SK-N-SH (cell line): ENCODE measurements at regions not wholly inside any gene's neighbourhood (a gene's known extent, or its start where the extent isn't known, plus 50 kb on each side); places are given as distances from the start of the nearest gene placed in this dataset.

Source experiments
- CTCF ChIA-PET: fragments of 300-600, 350-600 bp; formaldehyde crosslinking; extraction: SDS; loops from one replicate; lab custom pipeline; 2021; lab: Yijun Ruan, JAX
- POLR2A ChIA-PET: fragments of 350-600 bp; sonication (Branson Sonifier 250); formaldehyde crosslinking; extraction: SDS; loops from one replicate; lab custom pipeline; 2020; ENCODE audit warnings: antibody characterized with exemption, inconsistent platforms; lab: Yijun Ruan, JAX
- DNase-seq: peaks from one replicate; pipeline ENCODE4 v3.0.0; 2012
- H2AFZ ChIP-seq: fragments of 200-600 bp; sonication (generic); 2 replicates; pipeline ENCODE4 v1.8.1; 2016; ENCODE audit warnings: antibody characterized with exemption, mild to moderate bottlenecking, low read depth
- H3F3A ChIP-seq: fragments of 200-600 bp; sonication (generic); replicated peaks from 2 replicates; pipeline ENCODE3; 2016; ENCODE audit warnings: antibody characterized with exemption, mild to moderate bottlenecking; ENCODE audit not compliant: insufficient read depth
- H3K27ac ChIP-seq, 2 experiments: fragments of 200-500 bp in 1 of 2; fragments of 200-600 bp in 1 of 2; sonication (Bioruptor generic) in 1 of 2; sonication (generic), shearing (Covaris generic) in 1 of 2; 2 replicates each; pipeline versions ENCODE4 v1.5.1 to v1.6.1; 2014 to 2016; ENCODE audit warnings: low read depth in 2 of 2, inconsistent platforms in 1 of 2, low read length in 1 of 2, mild to moderate bottlenecking in 1 of 2, mixed read lengths in 1 of 2
- H3K27me3 ChIP-seq: fragments of 200-600 bp; sonication (generic), shearing (Covaris generic); 2 replicates; pipeline ENCODE4 v1.6.1; 2016; ENCODE audit warnings: mixed run types; ENCODE audit not compliant: insufficient read depth
- H3K36me3 ChIP-seq, 2 experiments: fragments of 200-500 bp in 1 of 2; fragments of 200-600 bp in 1 of 2; sonication (Bioruptor generic) in 1 of 2; sonication (generic) in 1 of 2; replicated peaks in 1 of 2; 2 replicates each; pipeline versions ENCODE3 to v1.5.1; 2014 to 2016; ENCODE audit warnings: low read length in 1 of 2, mild to moderate bottlenecking in 1 of 2; ENCODE audit not compliant: insufficient read depth in 2 of 2, control insufficient read depth in 1 of 2
- H3K4me1 ChIP-seq, 2 experiments: fragments of 200-500 bp in 1 of 2; fragments of 200-600 bp in 1 of 2; sonication (Bioruptor generic) in 1 of 2; sonication (generic), shearing (Covaris generic) in 1 of 2; 2 replicates each; pipeline versions ENCODE4 v1.5.1 to v1.6.1; 2014 to 2016; ENCODE audit warnings: low read depth in 1 of 2, low read length in 1 of 2, mixed run types in 1 of 2; ENCODE audit not compliant: insufficient read depth in 2 of 2, control insufficient read depth in 1 of 2
- H3K4me2 ChIP-seq: fragments of 200-600 bp; sonication (generic), shearing (Covaris generic); 2 replicates; pipeline ENCODE4 v1.6.1; 2017; ENCODE audit warnings: mixed run types
- H3K4me3 ChIP-seq, 2 experiments: fragments of 200-500 bp in 1 of 2; fragments of 200-600 bp in 1 of 2; sonication (Bioruptor generic) in 1 of 2; sonication (generic), shearing (Covaris generic) in 1 of 2; 2 replicates each; pipeline versions ENCODE4 v1.5.1 to v1.8.1; 2014 to 2016; ENCODE audit warnings: low read depth in 2 of 2, inconsistent platforms in 1 of 2, low read length in 1 of 2, mild to moderate bottlenecking in 1 of 2, mixed read lengths in 1 of 2, moderate library complexity in 1 of 2
- H3K79me2 ChIP-seq: fragments of 200-600 bp; sonication (generic); 2 replicates; pipeline ENCODE4 v1.8.1; 2017; ENCODE audit warnings: mild to moderate bottlenecking; ENCODE audit not compliant: insufficient read depth
- H3K9ac ChIP-seq: fragments of 200-600 bp; sonication (generic); 2 replicates; pipeline ENCODE4 v1.6.1; 2017; ENCODE audit warnings: mixed run types
- H3K9me2 ChIP-seq: fragments of 200-600 bp; sonication (generic); 2 replicates; pipeline ENCODE4 v1.6.1; 2017; ENCODE audit warnings: mixed run types
- H3K9me3 ChIP-seq: fragments of 200-600 bp; sonication (generic); 2 replicates; pipeline ENCODE4 v1.6.1; 2017; ENCODE audit warnings: mixed run types, mild to moderate bottlenecking, moderate library complexity
- H4K20me1 ChIP-seq: fragments of 200-600 bp; sonication (generic); 2 replicates; pipeline ENCODE4 v1.6.1; 2017; ENCODE audit warnings: mild to moderate bottlenecking, mixed run types; ENCODE audit not compliant: insufficient read depth
- CHD2 ChIP-seq: fragments of 150-350 bp; IDR thresholded peaks from 2 replicates; pipeline ENCODE4 v1.6.1; 2018; ENCODE audit warnings: low read length; ENCODE audit not compliant: partially characterized antibody
- FOSL2 ChIP-seq: IDR thresholded peaks from 2 replicates; pipeline ENCODE4 v1.4.0; 2012; ENCODE audit warnings: low read depth, mild to moderate bottlenecking, moderate library complexity, borderline replicate concordance
- NRF1 ChIP-seq: IDR thresholded peaks from 2 replicates; pipeline ENCODE4 v1.6.1; 2012; ENCODE audit warnings: low read depth, mild to moderate bottlenecking, low read length
- POLR2AphosphoS5 ChIP-seq: IDR thresholded peaks from 2 replicates; pipeline ENCODE4 v1.6.1; 2012; ENCODE audit warnings: low read depth, low read length
- RAD21 ChIP-seq: IDR thresholded peaks from 2 replicates; pipeline ENCODE4 v1.6.1; 2012; ENCODE audit warnings: mild to moderate bottlenecking, low read length
- RXRA ChIP-seq: IDR thresholded peaks from 2 replicates; pipeline ENCODE4 v1.4.0; 2012; ENCODE audit warnings: low read depth, mild to moderate bottlenecking, borderline replicate concordance
- SMC3 ChIP-seq: IDR thresholded peaks from 2 replicates; pipeline ENCODE4 v1.6.1; 2012; ENCODE audit warnings: low read depth, low read length, improper control_type of control experiment
- TAF1 ChIP-seq: IDR thresholded peaks from 2 replicates; pipeline ENCODE4 v1.6.1; 2012; ENCODE audit warnings: low read depth, mild to moderate bottlenecking, low read length, moderate library complexity, borderline replicate concordance
- YY1 ChIP-seq: IDR thresholded peaks from 2 replicates; pipeline ENCODE4 v1.4.0; 2012; ENCODE audit warnings: low read depth, mild to moderate bottlenecking
- WGBS: methylation state at CpG from one replicate; pipeline ENCODE4 v1.1.6; 2017; ENCODE audit warnings: low lambda C conversion rate; 5-methylcytosine and 5-hydroxymethylcytosine counted together
- TF ChIP-seq, protein P1 (sequence below): IDR thresholded peaks from 2 replicates; pipeline ENCODE4; 2012
- TF ChIP-seq, protein P2 (sequence below): fragments of 200-600 bp; sonication (generic); IDR thresholded peaks from 2 replicates; pipeline ENCODE4 v1.6.1; 2017; ENCODE audit warnings: antibody characterized with exemption, mild to moderate bottlenecking, moderate library complexity
- TF ChIP-seq, protein P3 (sequence below): fragments of 150-350 bp; IDR thresholded peaks from 2 replicates; pipeline ENCODE4 v1.6.1; 2017; ENCODE audit warnings: antibody characterized with exemption, low read length, low read depth, borderline replicate concordance
- TF ChIP-seq, protein P4 (sequence below): IDR thresholded peaks from 2 replicates; pipeline ENCODE4 v1.6.1; 2012; ENCODE audit warnings: mild to moderate bottlenecking, low read depth, low read length, moderate library complexity
- TF ChIP-seq, protein P5 (sequence below): fragments of 150-350 bp; IDR thresholded peaks from 2 replicates; pipeline ENCODE4 v1.6.1; 2016; ENCODE audit warnings: mild to moderate bottlenecking, low read depth, low read length
- TF ChIP-seq, protein P6 (sequence below): IDR thresholded peaks from 2 replicates; pipeline ENCODE4 v1.4.0; 2012; ENCODE audit warnings: low read depth

DNA sequence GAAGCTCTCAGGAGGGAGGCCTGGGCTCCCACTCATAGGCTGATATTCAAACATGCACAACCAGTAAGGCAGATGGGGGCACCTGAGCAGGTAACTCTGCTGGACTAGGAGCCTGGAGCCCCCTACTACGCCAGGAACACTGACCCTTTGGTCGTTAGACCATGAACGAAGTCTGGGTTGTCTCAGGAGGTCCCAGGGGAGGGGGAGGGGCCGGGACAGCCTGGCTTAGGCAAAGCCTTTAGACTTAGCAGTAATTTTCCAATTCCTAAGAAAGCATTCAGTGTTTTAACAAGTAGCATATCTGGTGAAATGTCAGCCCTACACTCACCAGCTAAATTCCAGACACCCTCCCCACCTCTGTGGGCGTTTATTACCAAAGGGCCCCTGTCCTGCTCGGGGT lies 67.4 kb upstream of the ST8SIA2 start (continued):
- TF ChIP-seq, protein P1, sequence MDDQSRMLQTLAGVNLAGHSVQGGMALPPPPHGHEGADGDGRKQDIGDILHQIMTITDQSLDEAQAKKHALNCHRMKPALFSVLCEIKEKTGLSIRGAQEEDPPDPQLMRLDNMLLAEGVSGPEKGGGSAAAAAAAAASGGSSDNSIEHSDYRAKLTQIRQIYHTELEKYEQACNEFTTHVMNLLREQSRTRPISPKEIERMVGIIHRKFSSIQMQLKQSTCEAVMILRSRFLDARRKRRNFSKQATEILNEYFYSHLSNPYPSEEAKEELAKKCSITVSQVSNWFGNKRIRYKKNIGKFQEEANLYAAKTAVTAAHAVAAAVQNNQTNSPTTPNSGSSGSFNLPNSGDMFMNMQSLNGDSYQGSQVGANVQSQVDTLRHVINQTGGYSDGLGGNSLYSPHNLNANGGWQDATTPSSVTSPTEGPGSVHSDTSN = no peak
- TF ChIP-seq RAD21 = no peak
- TF ChIP-seq, all 33 proteins: peak for 0

DNA sequence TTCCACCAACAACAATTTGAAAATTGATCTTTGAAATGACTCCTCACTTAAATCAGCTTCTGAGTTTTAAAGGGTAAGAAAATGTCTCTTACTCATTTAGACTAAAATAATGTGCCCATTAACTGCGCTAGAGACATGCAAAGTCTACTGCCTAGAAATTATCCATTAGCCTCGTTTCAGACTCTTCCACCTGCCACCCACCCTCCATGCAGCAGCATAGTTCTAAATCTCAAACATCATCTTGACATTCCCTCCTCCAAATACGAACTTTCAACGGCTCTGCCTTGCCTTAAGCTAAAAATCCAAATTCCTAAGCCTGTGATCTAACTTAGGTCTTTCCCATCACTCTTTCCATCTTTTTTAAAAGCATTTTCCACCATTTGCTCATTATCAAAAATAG lies 66.6 kb upstream of the ST8SIA2 start:
- no peaks in the 10 kb centered on the region for H3K27me3 ChIP-seq
- 24% methylated on average over 4 of the region's 4 CpGs for WGBS
- no peak for TF ChIP-seq SMC3
- TF ChIP-seq CHD2 = no peak
- TF ChIP-seq NRF1 = no peak
- no peaks in the 10 kb centered on the region for H4K20me1 ChIP-seq
- ChIA-PET POLR2A (no interaction called here), CTCF (interaction anchor here (1.3 kb wide), 1 partner anchor 8 kb away, joined by 6 read pairs; no protein-coding TSS in a partner anchor)
- H3K4me2 ChIP-seq = no peak overlapping the region
- H2AFZ ChIP-seq = no peak overlapping the region
- no peak overlapping the region for H3K4me3 ChIP-seq
- H3K9me2 ChIP-seq = no peaks in the 10 kb centered on the region
- no peak overlapping the region for H3K9ac ChIP-seq
- no peak overlapping the region for H3K27ac ChIP-seq
- H3K9me3 ChIP-seq = no peaks in the 10 kb centered on the region
- H3K79me2 ChIP-seq = no peaks in the 10 kb centered on the region
- H3K4me1 ChIP-seq = peaks cover 0 to 16% of the 10 kb centered on the region in 2 experiments; a peak in 1 of 4 replicates
- no peaks in the 10 kb centered on the region for H3K36me3 ChIP-seq
- no peak for DNase-seq
- H3F3A ChIP-seq = no peaks in the 10 kb centered on the region

DNA sequence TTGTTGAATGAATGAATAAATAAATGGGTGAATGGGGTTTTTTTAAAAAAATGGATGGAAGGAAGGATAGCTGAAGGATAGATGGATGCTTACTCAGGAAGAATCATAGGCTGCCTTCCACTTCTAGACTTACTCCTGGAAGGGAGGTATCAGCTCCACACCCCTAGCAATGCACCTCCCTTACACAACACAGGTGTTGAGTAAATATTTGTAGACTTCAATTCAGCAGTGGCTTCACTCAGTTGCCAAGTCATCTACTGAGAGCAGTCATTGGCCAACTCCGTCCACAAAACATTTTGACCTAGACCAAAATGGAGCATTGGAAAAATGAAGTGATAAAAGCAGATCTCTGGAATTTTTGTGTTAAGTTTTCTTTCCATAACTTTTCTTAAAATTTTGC lies 65.5 kb upstream of the ST8SIA2 start:
- CTCF ChIA-PET = no interaction called here
- TF ChIP-seq POLR2AphosphoS5 (no peak), FOSL2 (no peak), RXRA (no peak), YY1 (no peak), TAF1 (no peak)
- TF ChIP-seq, protein P2, sequence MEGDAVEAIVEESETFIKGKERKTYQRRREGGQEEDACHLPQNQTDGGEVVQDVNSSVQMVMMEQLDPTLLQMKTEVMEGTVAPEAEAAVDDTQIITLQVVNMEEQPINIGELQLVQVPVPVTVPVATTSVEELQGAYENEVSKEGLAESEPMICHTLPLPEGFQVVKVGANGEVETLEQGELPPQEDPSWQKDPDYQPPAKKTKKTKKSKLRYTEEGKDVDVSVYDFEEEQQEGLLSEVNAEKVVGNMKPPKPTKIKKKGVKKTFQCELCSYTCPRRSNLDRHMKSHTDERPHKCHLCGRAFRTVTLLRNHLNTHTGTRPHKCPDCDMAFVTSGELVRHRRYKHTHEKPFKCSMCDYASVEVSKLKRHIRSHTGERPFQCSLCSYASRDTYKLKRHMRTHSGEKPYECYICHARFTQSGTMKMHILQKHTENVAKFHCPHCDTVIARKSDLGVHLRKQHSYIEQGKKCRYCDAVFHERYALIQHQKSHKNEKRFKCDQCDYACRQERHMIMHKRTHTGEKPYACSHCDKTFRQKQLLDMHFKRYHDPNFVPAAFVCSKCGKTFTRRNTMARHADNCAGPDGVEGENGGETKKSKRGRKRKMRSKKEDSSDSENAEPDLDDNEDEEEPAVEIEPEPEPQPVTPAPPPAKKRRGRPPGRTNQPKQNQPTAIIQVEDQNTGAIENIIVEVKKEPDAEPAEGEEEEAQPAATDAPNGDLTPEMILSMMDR = no peak
- TF ChIP-seq, protein P3, sequence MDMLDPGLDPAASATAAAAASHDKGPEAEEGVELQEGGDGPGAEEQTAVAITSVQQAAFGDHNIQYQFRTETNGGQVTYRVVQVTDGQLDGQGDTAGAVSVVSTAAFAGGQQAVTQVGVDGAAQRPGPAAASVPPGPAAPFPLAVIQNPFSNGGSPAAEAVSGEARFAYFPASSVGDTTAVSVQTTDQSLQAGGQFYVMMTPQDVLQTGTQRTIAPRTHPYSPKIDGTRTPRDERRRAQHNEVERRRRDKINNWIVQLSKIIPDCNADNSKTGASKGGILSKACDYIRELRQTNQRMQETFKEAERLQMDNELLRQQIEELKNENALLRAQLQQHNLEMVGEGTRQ = no peak
- TF ChIP-seq, protein P4, sequence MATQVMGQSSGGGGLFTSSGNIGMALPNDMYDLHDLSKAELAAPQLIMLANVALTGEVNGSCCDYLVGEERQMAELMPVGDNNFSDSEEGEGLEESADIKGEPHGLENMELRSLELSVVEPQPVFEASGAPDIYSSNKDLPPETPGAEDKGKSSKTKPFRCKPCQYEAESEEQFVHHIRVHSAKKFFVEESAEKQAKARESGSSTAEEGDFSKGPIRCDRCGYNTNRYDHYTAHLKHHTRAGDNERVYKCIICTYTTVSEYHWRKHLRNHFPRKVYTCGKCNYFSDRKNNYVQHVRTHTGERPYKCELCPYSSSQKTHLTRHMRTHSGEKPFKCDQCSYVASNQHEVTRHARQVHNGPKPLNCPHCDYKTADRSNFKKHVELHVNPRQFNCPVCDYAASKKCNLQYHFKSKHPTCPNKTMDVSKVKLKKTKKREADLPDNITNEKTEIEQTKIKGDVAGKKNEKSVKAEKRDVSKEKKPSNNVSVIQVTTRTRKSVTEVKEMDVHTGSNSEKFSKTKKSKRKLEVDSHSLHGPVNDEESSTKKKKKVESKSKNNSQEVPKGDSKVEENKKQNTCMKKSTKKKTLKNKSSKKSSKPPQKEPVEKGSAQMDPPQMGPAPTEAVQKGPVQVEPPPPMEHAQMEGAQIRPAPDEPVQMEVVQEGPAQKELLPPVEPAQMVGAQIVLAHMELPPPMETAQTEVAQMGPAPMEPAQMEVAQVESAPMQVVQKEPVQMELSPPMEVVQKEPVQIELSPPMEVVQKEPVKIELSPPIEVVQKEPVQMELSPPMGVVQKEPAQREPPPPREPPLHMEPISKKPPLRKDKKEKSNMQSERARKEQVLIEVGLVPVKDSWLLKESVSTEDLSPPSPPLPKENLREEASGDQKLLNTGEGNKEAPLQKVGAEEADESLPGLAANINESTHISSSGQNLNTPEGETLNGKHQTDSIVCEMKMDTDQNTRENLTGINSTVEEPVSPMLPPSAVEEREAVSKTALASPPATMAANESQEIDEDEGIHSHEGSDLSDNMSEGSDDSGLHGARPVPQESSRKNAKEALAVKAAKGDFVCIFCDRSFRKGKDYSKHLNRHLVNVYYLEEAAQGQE = no peak
- TF ChIP-seq, protein P1 = no peak
- TF ChIP-seq, protein P5, sequence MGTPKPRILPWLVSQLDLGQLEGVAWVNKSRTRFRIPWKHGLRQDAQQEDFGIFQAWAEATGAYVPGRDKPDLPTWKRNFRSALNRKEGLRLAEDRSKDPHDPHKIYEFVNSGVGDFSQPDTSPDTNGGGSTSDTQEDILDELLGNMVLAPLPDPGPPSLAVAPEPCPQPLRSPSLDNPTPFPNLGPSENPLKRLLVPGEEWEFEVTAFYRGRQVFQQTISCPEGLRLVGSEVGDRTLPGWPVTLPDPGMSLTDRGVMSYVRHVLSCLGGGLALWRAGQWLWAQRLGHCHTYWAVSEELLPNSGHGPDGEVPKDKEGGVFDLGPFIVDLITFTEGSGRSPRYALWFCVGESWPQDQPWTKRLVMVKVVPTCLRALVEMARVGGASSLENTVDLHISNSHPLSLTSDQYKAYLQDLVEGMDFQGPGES = no peak
- TF ChIP-seq, protein P6, sequence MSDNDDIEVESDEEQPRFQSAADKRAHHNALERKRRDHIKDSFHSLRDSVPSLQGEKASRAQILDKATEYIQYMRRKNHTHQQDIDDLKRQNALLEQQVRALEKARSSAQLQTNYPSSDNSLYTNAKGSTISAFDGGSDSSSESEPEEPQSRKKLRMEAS = no peak

More for the DNA sequence above, 65.5 kb upstream of the ST8SIA2 start:
- Histone ChIP-seq H3F3A (no peaks in the 10 kb centered on the region), H3K27ac (no peak overlapping the region), H3K9ac (no peak overlapping the region), H3K79me2 (no peaks in the 10 kb centered on the region), H2AFZ (no peak overlapping the region), H3K4me3 (no peak overlapping the region), H3K4me2 (no peak overlapping the region), H4K20me1 (no peaks in the 10 kb centered on the region), H3K27me3 (no peaks in the 10 kb centered on the region), H3K36me3 (no peaks in the 10 kb centered on the region), H3K9me2 (no peaks in the 10 kb centered on the region), H3K9me3 (no peaks in the 10 kb centered on the region), H3K4me1 (peaks cover 0 to 10% of the 10 kb centered on the region in 2 experiments; a peak in 1 of 4 replicates)
- POLR2A ChIA-PET = no interaction called here
- DNase-seq = no peak
- WGBS = 24% methylated on average over 1 of the region's 1 CpG
